HG03342 (cell line): ENCODE measurements at regions not wholly inside any gene's neighbourhood (a gene's known extent, or its start where the extent isn't known, plus 50 kb on each side); places are given as distances from the start of the nearest gene placed in this dataset.
"Not testable (repeated sequence)": the region's sequence is repeated elsewhere in the genome, so short reads cannot be mapped to it uniquely, and the experiment has no call there.

ENCODE experiments used
- ATAC-seq: cut with Tn5 transposase; IDR thresholded peaks from one replicate; pipeline ENCODE4 v1.9.1; 2021; ENCODE audit warnings: mild to moderate bottlenecking, moderate library complexity; ENCODE audit not compliant: unreplicated experiment

GRCh38 chrX:125378205-125378604, 58.5 kb downstream of the TEX13C start:
- ATAC-seq: no peak

- ATAC-seq: no peak
Observed at GRCh38 chrX:125378770-125379169, 59.1 kb downstream of the TEX13C start.

- ATAC-seq: no peak
Observed at GRCh38 chrX:125382148-125382628, 62.5 kb downstream of the TEX13C start.

- ATAC-seq: no peak
Observed at GRCh38 chrX:125382889-125383288, 63.2 kb downstream of the TEX13C start.

- ATAC-seq: no peak
Observed at GRCh38 chrX:125384867-125385266, 65.2 kb downstream of the TEX13C start.

- ATAC-seq: no peak
Observed at GRCh38 chrX:125387945-125388344, 68.3 kb downstream of the TEX13C start.

- ATAC-seq: no peak
Observed at GRCh38 chrX:125394449-125394848, 74.8 kb downstream of the TEX13C start.

- ATAC-seq: no peak
Observed at GRCh38 chrX:125395626-125396025, 76.0 kb downstream of the TEX13C start.

- no peak for ATAC-seq
Observed at GRCh38 chrX:125398959-125399440, 79.3 kb downstream of the TEX13C start.

GRCh38 chrX:125402807-125403206, 83.1 kb downstream of the TEX13C start:
- ATAC-seq: no peak

- no peak for ATAC-seq
Observed at GRCh38 chrX:125404667-125405160, 85.0 kb downstream of the TEX13C start.

- ATAC-seq: no peak
Observed at GRCh38 chrX:125405339-125405738, 85.7 kb downstream of the TEX13C start.

GRCh38 chrX:125407314-125407713, 87.6 kb downstream of the TEX13C start:
- no peak for ATAC-seq

- no peak for ATAC-seq
Observed at GRCh38 chrX:125420809-125421208, 101.1 kb downstream of the TEX13C start.

- no peak for ATAC-seq
Observed at GRCh38 chrX:125422986-125423385, 103.3 kb downstream of the TEX13C start.

- ATAC-seq: no peak
Observed at GRCh38 chrX:125424536-125424935, 104.9 kb downstream of the TEX13C start.

GRCh38 chrX:125436855-125437254, 117.2 kb downstream of the TEX13C start:
- no peak for ATAC-seq

- no peak for ATAC-seq
Observed at GRCh38 chrX:125439194-125439849, 119.7 kb downstream of the TEX13C start.

- no peak for ATAC-seq
Observed at GRCh38 chrX:125444659-125445058, 125.0 kb downstream of the TEX13C start.

GRCh38 chrX:125475482-125475881, 155.8 kb downstream of the TEX13C start:
- ATAC-seq: no peak

- no peak for ATAC-seq
Observed at GRCh38 chrX:125492439-125492838, 172.8 kb downstream of the TEX13C start.

- ATAC-seq: not testable (repeated sequence)
Observed at GRCh38 chrX:125493004-125493403, 173.3 kb downstream of the TEX13C start.

- ATAC-seq: no peak
Observed at GRCh38 chrX:125497667-125498066, 178.0 kb downstream of the TEX13C start.
